IMR-90 (cell line): ENCODE measurements at regions not wholly inside any gene's neighbourhood (a gene's known extent, or its start where the extent isn't known, plus 50 kb on each side); places are given as distances from the start of the nearest gene placed in this dataset.

Source experiments
- ATAC-seq: fragments of 200-7000 bp; cut with Tn5 transposase; 2 replicates; pipeline ENCODE4 v1.9.1; 2020; ENCODE audit warnings: low read depth, mild to moderate bottlenecking, moderate library complexity
- BruUV-seq: library from RNA; stranded (reverse); fragments of 400-500 nt; replicated peaks from 2 replicates; lab custom pipeline; 2021; lab: Mats Ljungman, UMichigan
- CTCF ChIA-PET: fragments of 300-600 bp; formaldehyde crosslinking; extraction: SDS; loops from one replicate; lab custom pipeline; 2021; ENCODE audit warnings: antibody characterized with exemption; lab: Yijun Ruan, JAX
- POLR2A ChIA-PET: fragments of 300-600 bp; sonication (Branson Sonifier 250); formaldehyde crosslinking; loops from one replicate; lab custom pipeline; 2022; ENCODE audit warnings: antibody characterized with exemption; ENCODE audit not compliant: unreplicated experiment; lab: Charles Lee
- DNase-seq: peaks from one replicate; pipeline ENCODE4 v3.0.0; 2013
- H2AFZ ChIP-seq: replicated peaks from 2 replicates; pipeline ENCODE3; 2013; ENCODE audit warnings: low read length, mild to moderate bottlenecking; ENCODE audit not compliant: poor library complexity
- H2AK5ac ChIP-seq: 2 replicates; pipeline ENCODE4 v1.6.1; 2013; ENCODE audit warnings: low read depth, low read length, inconsistent platforms
- H2AK9ac ChIP-seq: replicated peaks from 2 replicates; pipeline ENCODE3; 2013; ENCODE audit warnings: mild to moderate bottlenecking, low read depth, low read length, moderate library complexity; ENCODE audit not compliant: poor library complexity
- H2BK120ac ChIP-seq: 2 replicates; pipeline ENCODE4 v1.6.1; 2013; ENCODE audit warnings: low read depth, low read length, inconsistent platforms
- H2BK15ac ChIP-seq: 3 replicates; pipeline ENCODE4 v1.6.1; 2013; ENCODE audit warnings: low read depth, low read length, inconsistent platforms
- H2BK20ac ChIP-seq: 2 replicates; pipeline ENCODE4 v1.6.1; 2013; ENCODE audit warnings: low read depth, mild to moderate bottlenecking, inconsistent platforms, low read length, moderate library complexity
- H2BK5ac ChIP-seq: 2 replicates; pipeline ENCODE4 v1.6.1; 2013; ENCODE audit warnings: mild to moderate bottlenecking, low read depth, low read length, inconsistent platforms; ENCODE audit not compliant: poor library complexity, severe bottlenecking
- H3K14ac ChIP-seq: replicated peaks from 2 replicates; pipeline ENCODE4 v1.6.1; 2013; ENCODE audit warnings: low read depth, low read length, inconsistent platforms
- H3K18ac ChIP-seq: 2 replicates; pipeline ENCODE4 v1.6.1; 2013; ENCODE audit warnings: low read depth, low read length, control low read depth
- H3K23ac ChIP-seq: 2 replicates; pipeline ENCODE4 v1.6.1; 2013; ENCODE audit warnings: low read depth, low read length, inconsistent platforms
- H3K27ac ChIP-seq: 2 replicates; pipeline ENCODE4 v1.5.1; 2013; ENCODE audit warnings: mild to moderate bottlenecking, control low read depth, low read length; ENCODE audit not compliant: insufficient read depth
- H3K27me3 ChIP-seq: 2 replicates; pipeline ENCODE4 v1.6.1; 2013; ENCODE audit warnings: low read length; ENCODE audit not compliant: control insufficient read depth, insufficient read depth
- H3K36me3 ChIP-seq: 2 replicates; pipeline ENCODE4 v1.6.1; 2013; ENCODE audit warnings: low read length, mixed read lengths; ENCODE audit not compliant: control insufficient read depth, insufficient read depth
- H3K4ac ChIP-seq: 2 replicates; pipeline ENCODE4 v1.6.1; 2013; ENCODE audit warnings: low read depth, low read length, inconsistent platforms
- H3K4me1 ChIP-seq: 2 replicates; pipeline ENCODE4 v1.6.1; 2013; ENCODE audit warnings: low read length, mixed read lengths; ENCODE audit not compliant: control insufficient read depth, insufficient read depth
- H3K4me2 ChIP-seq: 2 replicates; pipeline ENCODE4 v1.6.1; 2013; ENCODE audit warnings: low read depth, mild to moderate bottlenecking, control low read depth, low read length, moderate library complexity
- H3K4me3 ChIP-seq: 2 replicates; pipeline ENCODE4 v1.5.1; 2013; ENCODE audit warnings: low read depth, mild to moderate bottlenecking, control low read depth, low read length, moderate library complexity; ENCODE audit not compliant: insufficient read depth
- H3K56ac ChIP-seq: 2 replicates; pipeline ENCODE4 v1.6.1; 2013; ENCODE audit warnings: low read length, inconsistent platforms; ENCODE audit not compliant: insufficient read depth; ENCODE audit errors: extremely low read depth
- H3K79me1 ChIP-seq, 2 experiments: 2 replicates each; pipeline ENCODE4 v1.6.1; 2013; ENCODE audit warnings: low read length in 2 of 2, inconsistent platforms in 1 of 2, low read depth in 1 of 2
- H3K9ac ChIP-seq: 2 replicates; pipeline ENCODE4 v1.6.1; 2013; ENCODE audit warnings: low read depth, low read length, control low read depth
- H3K9me1 ChIP-seq: 2 replicates; pipeline ENCODE4 v1.6.1; 2013; ENCODE audit warnings: low read length, inconsistent platforms; ENCODE audit not compliant: insufficient read depth
- H3K9me3 ChIP-seq: 2 replicates; pipeline ENCODE4 v1.6.1; 2013; ENCODE audit warnings: low read length; ENCODE audit not compliant: control insufficient read depth, insufficient read depth
- H4K20me1 ChIP-seq: 2 replicates; pipeline ENCODE4 v1.6.1; 2013; ENCODE audit warnings: low read length, inconsistent platforms; ENCODE audit not compliant: insufficient read depth
- H4K5ac ChIP-seq: 2 replicates; pipeline ENCODE4 v1.6.1; 2013; ENCODE audit warnings: mild to moderate bottlenecking, low read depth, low read length, control low read depth
- H4K8ac ChIP-seq, 2 experiments: 2 replicates each; pipeline ENCODE4 v1.6.1; 2013; ENCODE audit warnings: low read depth in 2 of 2, low read length in 2 of 2, control low read depth in 1 of 2, inconsistent platforms in 1 of 2
- H4K91ac ChIP-seq: 2 replicates; pipeline ENCODE4 v1.6.1; 2013; ENCODE audit warnings: low read depth, low read length, inconsistent platforms; ENCODE audit not compliant: insufficient read depth
- BHLHE40 ChIP-seq: fragments of 150-350 bp; IDR thresholded peaks from 2 replicates; pipeline ENCODE4 v1.6.1; 2016; ENCODE audit warnings: mild to moderate bottlenecking, low read depth, low read length
- CEBPB ChIP-seq: IDR thresholded peaks from 2 replicates; pipeline ENCODE4 v1.6.1; 2012; ENCODE audit warnings: low read depth, low read length, improper control_type of control experiment
- CHD1 ChIP-seq: IDR thresholded peaks from 2 replicates; pipeline ENCODE4 v1.6.1; 2012; ENCODE audit warnings: low read depth, low read length, improper control_type of control experiment
- CTCF ChIP-seq: conservative IDR thresholded peaks from 2 replicates; pipeline ENCODE4 v1.5.1; 2012; ENCODE audit warnings: mild to moderate bottlenecking, low read depth, low read length, improper control_type of control experiment
- ELK1 ChIP-seq: fragments of 150-350 bp; IDR thresholded peaks from 2 replicates; pipeline ENCODE4 v1.6.1; 2016; ENCODE audit warnings: low read depth, mild to moderate bottlenecking, low read length, moderate library complexity, borderline replicate concordance
- FOS ChIP-seq: fragments of 150-350 bp; IDR thresholded peaks from 2 replicates; pipeline ENCODE4 v1.6.1; 2016; ENCODE audit warnings: low read depth, low read length
- MAFK ChIP-seq: IDR thresholded peaks from 2 replicates; pipeline ENCODE4 v1.6.1; 2012; ENCODE audit warnings: low read depth, low read length, improper control_type of control experiment
- MAZ ChIP-seq: IDR thresholded peaks from 2 replicates; pipeline ENCODE4 v1.6.1; 2012; ENCODE audit warnings: low read depth, mild to moderate bottlenecking, low read length, improper control_type of control experiment, moderate library complexity, borderline replicate concordance
- MXI1 ChIP-seq: IDR thresholded peaks from 2 replicates; pipeline ENCODE4 v1.6.1; 2012; ENCODE audit warnings: low read depth, mild to moderate bottlenecking, low read length, moderate library complexity, borderline replicate concordance
- NFE2L2 ChIP-seq: fragments of 150-350 bp; IDR thresholded peaks from 2 replicates; pipeline ENCODE4 v1.6.1; 2016; ENCODE audit warnings: low read depth, mild to moderate bottlenecking, low read length
- POLR2A ChIP-seq: IDR thresholded peaks from 2 replicates; pipeline ENCODE4 v1.6.1; 2012; ENCODE audit warnings: mild to moderate bottlenecking, low read depth, low read length
- RAD21 ChIP-seq: IDR thresholded peaks from 2 replicates; pipeline ENCODE4 v1.6.1; 2012; ENCODE audit warnings: low read length, improper control_type of control experiment
- RCOR1 ChIP-seq: IDR thresholded peaks from 2 replicates; pipeline ENCODE4 v1.6.1; 2012; ENCODE audit warnings: mild to moderate bottlenecking, low read length, improper control_type of control experiment; ENCODE audit not compliant: insufficient replicate concordance
- RFX5 ChIP-seq: IDR thresholded peaks from 2 replicates; pipeline ENCODE4 v1.8.0; 2012; ENCODE audit warnings: low read depth, mild to moderate bottlenecking, low read length, moderate library complexity
- SMC3 ChIP-seq: fragments of 150-350 bp; IDR thresholded peaks from 2 replicates; pipeline ENCODE4 v1.6.1; 2016; ENCODE audit warnings: low read depth, mild to moderate bottlenecking, antibody characterized with exemption, low read length, moderate library complexity
- USF2 ChIP-seq: fragments of 150-350 bp; IDR thresholded peaks from 2 replicates; pipeline ENCODE4 v1.6.1; 2017; ENCODE audit warnings: mild to moderate bottlenecking, antibody characterized with exemption, low read length, low read depth
- WGBS, 2 experiments: methylation state at CpG; one replicate each; pipeline versions ENCODE4 v1.1.5 to v1.1.7; 2013; ENCODE audit warnings: missing lambda C conversion rate in 2 of 2; ENCODE audit not compliant: insufficient read length in 1 of 2; ENCODE audit errors: extremely low coverage in 2 of 2; 5-methylcytosine and 5-hydroxymethylcytosine counted together
- dilution Hi-C: fragments of 300-500 bp; cut with HindIII; formaldehyde crosslinking; loops from one replicate; pipeline ENCODE4 v1.14.3; 2018; ENCODE audit warnings: low sequenced_read_pairs; ENCODE audit not compliant: unreplicated experiment
- in situ Hi-C: fragments of 300-500 bp; cut with MboI; formaldehyde crosslinking; loops from 3 replicates; pipeline ENCODE4 v1.14.3; 2019; ENCODE audit warnings: low sequenced_read_pairs, inconsistent platforms, mixed read lengths
- intact Hi-C: fragments of 100-400 bp; cut with micrococcal nuclease; formaldehyde crosslinking; loops from 2 replicates; pipeline ENCODE4 v1.10.0; 2022

GRCh38 chr5:25262221-25262620 is 617.4 kb upstream of the CDH10 start:
- Histone ChIP-seq H4K20me1 (no peaks in the 10 kb centered on the region), H2AK5ac (no peak overlapping the region), H3K4ac (no peak overlapping the region), H3K4me2 (no peak overlapping the region), H3K9me1 (no peaks in the 10 kb centered on the region), H3K9ac (no peak overlapping the region), H3K27ac (no peak overlapping the region), H4K5ac (no peak overlapping the region), H2AK9ac (no peak overlapping the region), H3K4me1 (no peaks in the 10 kb centered on the region), H2BK120ac (no peak overlapping the region), H3K18ac (no peak overlapping the region), H2BK5ac (no peak overlapping the region), H3K36me3 (no peaks in the 10 kb centered on the region), H3K4me3 (no peak overlapping the region), H2BK20ac (no peak overlapping the region), H2AFZ (no peak overlapping the region), H3K14ac (no peak overlapping the region), H3K79me1 (no peaks in the 10 kb centered on the region), H3K9me3 (peaks cover 2% of the 10 kb centered on the region; the same call in 1 of the 2 replicates), H3K23ac (no peak overlapping the region), H4K91ac (no peak overlapping the region), H4K8ac (no peak overlapping the region), H3K56ac (no peak overlapping the region), H3K27me3 (no peaks in the 10 kb centered on the region), H2BK15ac (no peak overlapping the region)
- ChIA-PET POLR2A (no interaction called here), CTCF (no interaction called here)
- in situ Hi-C loops: no loop called here
- WGBS, 2 experiments: no CpG with 5 or more reads among the region's 2 CpGs
- no TSS peak for BruUV-seq
- intact Hi-C loops: no loop called here
- ATAC-seq (no peak), DNase-seq (no peak)
- no peak for TF ChIP-seq BHLHE40
- no peak for TF ChIP-seq RFX5
- no peak for TF ChIP-seq CEBPB
- TF ChIP-seq POLR2A: no peak
- no peak for TF ChIP-seq CHD1
- no peak for TF ChIP-seq NFE2L2
- TF ChIP-seq USF2: no peak
- no peak for TF ChIP-seq MXI1
- no peak for TF ChIP-seq SMC3
- no peak for TF ChIP-seq MAZ
- TF ChIP-seq CTCF: no peak
- TF ChIP-seq ELK1: no peak
- TF ChIP-seq FOS: no peak
- TF ChIP-seq RAD21: no peak
- no peak for TF ChIP-seq RCOR1
- no peak for TF ChIP-seq MAFK
- dilution Hi-C loops: no loop called here
